Fibroblast of skin of scalp (primary cell): ENCODE measurements at regions not wholly inside any gene's neighbourhood (a gene's known extent, or its start where the extent isn't known, plus 50 kb on each side); places are given as distances from the start of the nearest gene placed in this dataset.
"Not testable (repeated sequence)": the region's sequence is repeated elsewhere in the genome, so short reads cannot be mapped to it uniquely, and the experiment has no call there.

Experiments
- DNase-seq: peaks from one replicate; pipeline ENCODE4 v3.0.0-alpha.2; 2013

GRCh38 chr7:3138206-3138605 lies 94.5 kb upstream of the CARD11 start:
- no peak for DNase-seq

GRCh38 chr7:3138997-3139396 lies 95.3 kb upstream of the CARD11 start:
- DNase-seq: peak; percentile 15

- no peak for DNase-seq
Observed at GRCh38 chr7:3140834-3141233, 97.2 kb upstream of the CARD11 start.

- DNase-seq: no peak
Observed at GRCh38 chr7:3141326-3141725, 97.7 kb upstream of the CARD11 start.

- no peak for DNase-seq
Observed at GRCh38 chr7:3143869-3144775, 100.5 kb upstream of the CARD11 start.

- not testable (repeated sequence) for DNase-seq
Observed at GRCh38 chr7:3144776-3145125, 101.1 kb upstream of the CARD11 start.

GRCh38 chr7:3146571-3147226 lies 103.0 kb upstream of the CARD11 start:
- no peak for DNase-seq

- DNase-seq: not testable (repeated sequence)
Observed at GRCh38 chr7:3148471-3148870, 104.8 kb upstream of the CARD11 start.

- DNase-seq: no peak
Observed at GRCh38 chr7:3149231-3149995, 105.7 kb upstream of the CARD11 start.

GRCh38 chr7:3150027-3150426 lies 106.4 kb upstream of the CARD11 start:
- DNase-seq: no peak

- DNase-seq: no peak
Observed at GRCh38 chr7:3151784-3152183, 108.1 kb upstream of the CARD11 start.

GRCh38 chr7:3152714-3153113 lies 109.0 kb upstream of the CARD11 start:
- no peak for DNase-seq

GRCh38 chr7:3153118-3153517 lies 109.5 kb upstream of the CARD11 start:
- DNase-seq: no peak

GRCh38 chr7:3154317-3154716 lies 110.7 kb upstream of the CARD11 start:
- DNase-seq: no peak

GRCh38 chr7:3154881-3155494 lies 111.3 kb upstream of the CARD11 start:
- peak; percentile 37 for DNase-seq

GRCh38 chr7:3156508-3156907 lies 112.8 kb upstream of the CARD11 start:
- no peak for DNase-seq

GRCh38 chr7:3157566-3158287 lies 114.1 kb upstream of the CARD11 start:
- peak; percentile 26 for DNase-seq

GRCh38 chr7:3158341-3158760 lies 114.7 kb upstream of the CARD11 start:
- no peak for DNase-seq

GRCh38 chr7:3159039-3159438 lies 115.4 kb upstream of the CARD11 start:
- DNase-seq: no peak

GRCh38 chr7:3159445-3159844 lies 115.8 kb upstream of the CARD11 start:
- no peak for DNase-seq

GRCh38 chr7:3159926-3160325 lies 116.3 kb upstream of the CARD11 start:
- not testable (repeated sequence) for DNase-seq

GRCh38 chr7:3162289-3162688 lies 118.6 kb upstream of the CARD11 start:
- DNase-seq: no peak
